ENCODE measurements at regions not wholly inside any gene's neighbourhood (a gene's known extent, or its start where the extent isn't known, plus 50 kb on each side); places are given as distances from the start of the nearest gene placed in this dataset.

DNA sequence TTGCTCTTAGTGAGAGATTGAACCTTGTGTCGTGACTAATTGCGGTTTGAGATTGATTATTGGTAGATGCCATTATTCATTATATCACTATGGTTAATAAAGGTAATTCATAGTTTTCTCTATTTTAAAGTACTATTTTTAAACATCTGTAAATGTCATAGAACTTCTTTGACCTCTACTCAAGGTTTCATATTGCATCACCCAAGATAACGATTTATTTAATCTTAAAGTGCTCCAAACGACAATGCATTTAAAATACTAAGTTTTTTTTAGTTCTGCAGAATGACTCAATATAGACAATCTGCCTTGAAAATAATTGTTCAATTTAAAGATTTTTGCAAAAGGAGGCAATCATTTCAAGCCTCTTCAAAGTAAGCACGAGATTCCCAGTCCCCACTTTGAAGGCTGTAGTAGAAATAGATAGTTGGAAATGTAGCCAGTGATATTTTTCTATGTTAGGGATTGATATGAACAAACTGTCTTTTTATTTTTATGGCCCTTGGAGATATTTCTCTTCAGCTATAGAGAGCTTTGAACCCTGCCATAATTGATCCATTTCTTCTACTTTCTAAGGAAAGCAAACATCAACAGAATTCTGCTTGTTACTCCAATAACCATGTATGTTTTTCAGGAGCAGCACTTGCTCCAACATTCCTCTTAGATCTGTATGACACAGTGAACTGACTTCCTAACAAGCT lies 114.2 kb upstream of the PALMD start:
- Histone ChIP-seq H3K27me3 (ENCODE audit: control insufficient read depth in 1 of 2, insufficient read depth in 1 of 2, low read length in 2 of 2) (no peaks in the 10 kb centered on the region), H2AFZ (ENCODE audit: low read depth, low read length) (no peak overlapping the region), H3K18ac (ENCODE audit: low read depth in 1 of 2, low read length in 2 of 2) (no peak overlapping the region), H3K36me3 (ENCODE audit: control insufficient read depth in 1 of 2, insufficient read depth in 2 of 2, low read depth in 1 of 2, low read length in 2 of 2) (no peaks in the 10 kb centered on the region), H2AK5ac (ENCODE audit: low read length, severe bottlenecking) (no peak overlapping the region), H3K27ac (ENCODE audit: low read length, poor library complexity, severe bottlenecking) (no peak overlapping the region), H3K23ac (ENCODE audit: low read length in 2 of 2) (no peak overlapping the region), H3K14ac (ENCODE audit: low read length in 2 of 2) (no peak overlapping the region), H3K4me1 (ENCODE audit: control insufficient read depth, insufficient read depth, low read depth, low read length) (no peaks in the 10 kb centered on the region), H4K8ac (ENCODE audit: low read length) (no peak overlapping the region), H3K4me3 (ENCODE audit: insufficient read depth in 1 of 2, low read depth in 1 of 2, low read length in 2 of 2) (no peak overlapping the region), H3K9me3 (ENCODE audit: control insufficient read depth, low read length) (no peaks in the 10 kb centered on the region), H3K4ac (ENCODE audit: low read depth in 1 of 2, low read length in 2 of 2) (no peak overlapping the region), H2BK12ac (ENCODE audit: low read length in 2 of 2) (no peak overlapping the region), H3K79me1 (replicated peaks; ENCODE audit: low read length, poor library complexity, severe bottlenecking) (no peaks in the 10 kb centered on the region), H2BK15ac (ENCODE audit: low read depth, poor library complexity, severe bottlenecking) (no peak overlapping the region), H3K9ac (ENCODE audit: low read length) (no peak overlapping the region), H2BK120ac (ENCODE audit: low read depth, low read length) (no peak overlapping the region), H3K4me2 (ENCODE audit: low read length, poor library complexity, severe bottlenecking) (no peak overlapping the region), H4K91ac (ENCODE audit: low read length) (no peak overlapping the region), H2BK5ac (ENCODE audit: low read depth, low read length, poor library complexity, severe bottlenecking) (no peak overlapping the region)
- whole genome bisulfite sequencing, result 96% methylated on average over 2 of the region's 5 CpGs
- DNase-seq, result no peak

DNA sequence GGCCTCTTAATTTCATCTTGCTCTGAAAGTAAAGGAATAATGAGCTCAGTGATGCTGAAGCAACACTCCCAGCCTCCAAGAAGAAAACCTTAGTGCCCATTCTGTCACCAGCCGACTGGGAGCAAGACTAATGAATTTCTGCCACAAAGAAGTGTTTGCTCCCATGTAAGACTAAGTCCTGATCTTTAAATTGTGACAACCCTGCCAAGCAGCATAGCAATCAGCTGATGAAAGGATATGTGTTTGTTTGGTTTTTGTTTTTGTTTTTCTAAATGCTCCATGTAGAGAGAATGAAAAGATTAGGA lies 113.7 kb upstream of the PALMD start:
- no CpG with 5 or more reads among the region's 1 CpG for WGBS
- H2BK120ac ChIP-seq (ENCODE audit: low read depth, low read length), result no peak overlapping the region
- H3K4me1 ChIP-seq (ENCODE audit: control insufficient read depth, insufficient read depth, low read depth, low read length), result no peaks in the 10 kb centered on the region
- H4K8ac ChIP-seq (ENCODE audit: low read length), result no peak overlapping the region
- H3K4me2 ChIP-seq (ENCODE audit: low read length, poor library complexity, severe bottlenecking), result no peak overlapping the region
- H3K23ac ChIP-seq (ENCODE audit: low read length in 2 of 2), result no peak overlapping the region
- no peak overlapping the region for H3K4me3 ChIP-seq (ENCODE audit: insufficient read depth in 1 of 2, low read depth in 1 of 2, low read length in 2 of 2)
- no peaks in the 10 kb centered on the region for H3K9me3 ChIP-seq (ENCODE audit: control insufficient read depth, low read length)
- H3K14ac ChIP-seq (ENCODE audit: low read length in 2 of 2), result no peak overlapping the region
- no peak overlapping the region for H3K18ac ChIP-seq (ENCODE audit: low read depth in 1 of 2, low read length in 2 of 2)
- H2AFZ ChIP-seq (ENCODE audit: low read depth, low read length), result no peak overlapping the region
- H3K27me3 ChIP-seq (ENCODE audit: control insufficient read depth in 1 of 2, insufficient read depth in 1 of 2, low read length in 2 of 2), result no peaks in the 10 kb centered on the region
- H2AK5ac ChIP-seq (ENCODE audit: low read length, severe bottlenecking), result no peak overlapping the region
- no peak overlapping the region for H3K9ac ChIP-seq (ENCODE audit: low read length)
- no peaks in the 10 kb centered on the region for H3K79me1 ChIP-seq (replicated peaks; ENCODE audit: low read length, poor library complexity, severe bottlenecking)
- H3K4ac ChIP-seq (ENCODE audit: low read depth in 1 of 2, low read length in 2 of 2), result no peak overlapping the region
- H2BK5ac ChIP-seq (ENCODE audit: low read depth, low read length, poor library complexity, severe bottlenecking), result no peak overlapping the region
- no peak overlapping the region for H3K27ac ChIP-seq (ENCODE audit: low read length, poor library complexity, severe bottlenecking)
- H2BK12ac ChIP-seq (ENCODE audit: low read length in 2 of 2), result no peak overlapping the region
- no peak for DNase-seq
- no peak overlapping the region for H4K91ac ChIP-seq (ENCODE audit: low read length)
- no peak overlapping the region for H2BK15ac ChIP-seq (ENCODE audit: low read depth, poor library complexity, severe bottlenecking)
- H3K36me3 ChIP-seq (ENCODE audit: control insufficient read depth in 1 of 2, insufficient read depth in 2 of 2, low read depth in 1 of 2, low read length in 2 of 2), result no peaks in the 10 kb centered on the region

DNA sequence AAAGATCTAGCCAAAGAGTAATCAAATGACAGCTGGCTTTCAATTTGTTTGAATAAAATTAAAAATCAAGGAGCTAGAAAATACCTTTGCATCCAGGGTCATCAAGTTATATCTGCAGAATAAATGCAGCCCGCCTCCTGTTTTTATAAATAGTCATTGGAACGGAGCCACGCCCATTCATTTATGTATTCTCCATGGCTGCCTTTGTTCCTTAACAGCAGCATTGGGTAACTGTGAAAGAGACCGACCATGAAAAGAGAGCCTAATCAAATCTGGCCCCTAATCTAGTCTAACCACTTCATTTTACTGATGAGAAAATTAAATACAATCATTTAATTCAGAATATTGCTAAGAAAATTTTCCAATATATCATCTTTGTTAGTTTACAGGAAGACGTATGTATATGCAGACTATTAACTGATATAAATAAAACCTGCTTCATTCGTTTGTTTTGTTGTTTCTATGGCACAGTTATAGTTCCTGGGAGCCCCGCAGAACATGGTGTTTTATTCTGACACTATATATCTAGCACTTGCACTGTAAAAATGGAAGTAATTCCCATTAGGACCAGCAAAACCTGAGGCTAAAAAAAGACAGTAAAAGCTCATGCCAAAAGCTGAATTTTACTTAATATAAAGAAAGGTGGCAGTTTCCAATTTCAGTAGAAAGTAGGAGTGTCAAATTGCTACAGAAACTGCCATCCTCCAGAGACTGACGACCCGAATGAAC lies 111.8 kb upstream of the PALMD start:
- Histone ChIP-seq H3K4me3 (ENCODE audit: insufficient read depth in 1 of 2, low read depth in 1 of 2, low read length in 2 of 2) (no peak overlapping the region), H3K9me3 (ENCODE audit: control insufficient read depth, low read length) (no peaks in the 10 kb centered on the region), H2AFZ (ENCODE audit: low read depth, low read length) (no peak overlapping the region), H2BK5ac (ENCODE audit: low read depth, low read length, poor library complexity, severe bottlenecking) (no peak overlapping the region), H3K23ac (ENCODE audit: low read length in 2 of 2) (no peak overlapping the region), H3K36me3 (ENCODE audit: control insufficient read depth in 1 of 2, insufficient read depth in 2 of 2, low read depth in 1 of 2, low read length in 2 of 2) (no peaks in the 10 kb centered on the region), H3K79me1 (replicated peaks; ENCODE audit: low read length, poor library complexity, severe bottlenecking) (no peaks in the 10 kb centered on the region), H4K8ac (ENCODE audit: low read length) (no peak overlapping the region), H2BK15ac (ENCODE audit: low read depth, poor library complexity, severe bottlenecking) (no peak overlapping the region), H3K14ac (ENCODE audit: low read length in 2 of 2) (no peak overlapping the region), H3K4me2 (ENCODE audit: low read length, poor library complexity, severe bottlenecking) (no peak overlapping the region), H3K27ac (ENCODE audit: low read length, poor library complexity, severe bottlenecking) (no peak overlapping the region), H3K4ac (ENCODE audit: low read depth in 1 of 2, low read length in 2 of 2) (no peak overlapping the region), H2AK5ac (ENCODE audit: low read length, severe bottlenecking) (no peak overlapping the region), H3K18ac (ENCODE audit: low read depth in 1 of 2, low read length in 2 of 2) (no peak overlapping the region), H2BK12ac (ENCODE audit: low read length in 2 of 2) (no peak overlapping the region), H3K27me3 (ENCODE audit: control insufficient read depth in 1 of 2, insufficient read depth in 1 of 2, low read length in 2 of 2) (no peaks in the 10 kb centered on the region), H3K9ac (ENCODE audit: low read length) (no peak overlapping the region), H2BK120ac (ENCODE audit: low read depth, low read length) (no peak overlapping the region), H3K4me1 (ENCODE audit: control insufficient read depth, insufficient read depth, low read depth, low read length) (peaks cover 2% of the 10 kb centered on the region), H4K91ac (ENCODE audit: low read length) (no peak overlapping the region)
- no peak for DNase-seq
- WGBS, result 84% methylated on average over 6 of the region's 9 CpGs

DNA sequence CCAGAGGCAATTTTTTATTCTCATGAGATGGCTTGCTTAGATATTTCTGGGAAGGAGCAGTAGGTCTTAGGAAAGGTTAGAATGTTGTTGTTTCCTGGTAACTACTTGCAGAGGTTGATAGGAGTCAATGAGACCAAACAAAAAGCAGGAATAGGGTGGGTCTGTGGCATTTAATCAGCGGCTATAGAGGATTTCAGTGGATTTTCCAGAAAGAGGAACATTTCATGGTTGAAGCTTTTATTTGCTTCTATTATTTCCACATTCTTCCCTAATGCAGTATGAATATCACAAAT lies 111.3 kb upstream of the PALMD start:
- Histone ChIP-seq H2BK120ac (ENCODE audit: low read depth, low read length) (no peak overlapping the region), H2BK12ac (ENCODE audit: low read length in 2 of 2) (no peak overlapping the region), H3K27me3 (ENCODE audit: control insufficient read depth in 1 of 2, insufficient read depth in 1 of 2, low read length in 2 of 2) (no peaks in the 10 kb centered on the region), H3K14ac (ENCODE audit: low read length in 2 of 2) (no peak overlapping the region), H4K8ac (ENCODE audit: low read length) (no peak overlapping the region), H3K9me3 (ENCODE audit: control insufficient read depth, low read length) (no peaks in the 10 kb centered on the region), H3K9ac (ENCODE audit: low read length) (no peak overlapping the region), H2AK5ac (ENCODE audit: low read length, severe bottlenecking) (no peak overlapping the region), H3K36me3 (ENCODE audit: control insufficient read depth in 1 of 2, insufficient read depth in 2 of 2, low read depth in 1 of 2, low read length in 2 of 2) (no peaks in the 10 kb centered on the region), H3K23ac (ENCODE audit: low read length in 2 of 2) (no peak overlapping the region), H3K4me1 (ENCODE audit: control insufficient read depth, insufficient read depth, low read depth, low read length) (peaks cover 2% of the 10 kb centered on the region), H3K18ac (ENCODE audit: low read depth in 1 of 2, low read length in 2 of 2) (no peak overlapping the region), H3K27ac (ENCODE audit: low read length, poor library complexity, severe bottlenecking) (no peak overlapping the region), H3K4ac (ENCODE audit: low read depth in 1 of 2, low read length in 2 of 2) (no peak overlapping the region), H2BK5ac (ENCODE audit: low read depth, low read length, poor library complexity, severe bottlenecking) (no peak overlapping the region), H4K91ac (ENCODE audit: low read length) (no peak overlapping the region), H3K4me3 (ENCODE audit: insufficient read depth in 1 of 2, low read depth in 1 of 2, low read length in 2 of 2) (no peak overlapping the region), H2AFZ (ENCODE audit: low read depth, low read length) (no peak overlapping the region), H2BK15ac (ENCODE audit: low read depth, poor library complexity, severe bottlenecking) (no peak overlapping the region), H3K79me1 (replicated peaks; ENCODE audit: low read length, poor library complexity, severe bottlenecking) (no peaks in the 10 kb centered on the region), H3K4me2 (ENCODE audit: low read length, poor library complexity, severe bottlenecking) (no peak overlapping the region)
- no peak for DNase-seq
- no CpG with 5 or more reads among the region's 1 CpG for WGBS
